Left hindlimb (tissue), 1 donor: ENCODE measurements at regions not wholly inside any gene's neighbourhood (a gene's known extent, or its start where the extent isn't known, plus 50 kb on each side); places are given as distances from the start of the nearest gene placed in this dataset.
A peak's percentile ranks its signal among the peaks of the same experiment; 100 is the strongest.

Experiments
- DNase-seq: peaks from one replicate; pipeline ENCODE4 v3.0.0-alpha.2; 2018

GRCh38 chr11:110974731-110975130 is 262.5 kb upstream of the ARHGAP20 start:
- DNase-seq, result no peak

GRCh38 chr11:110973401-110973980 is 261.3 kb upstream of the ARHGAP20 start:
- DNase-seq, result no peak

GRCh38 chr11:110972640-110973039 is 260.4 kb upstream of the ARHGAP20 start:
- no peak for DNase-seq

- DNase-seq, result no peak
These were observed 259.9 kb upstream of the ARHGAP20 start for GRCh38 chr11:110972106-110972505.

GRCh38 chr11:110971140-110971539 is 258.9 kb upstream of the ARHGAP20 start:
- no peak for DNase-seq

- DNase-seq, result no peak
These were observed 256.3 kb upstream of the ARHGAP20 start for GRCh38 chr11:110968348-110969062.

- DNase-seq, result no peak
These were observed 253.9 kb upstream of the ARHGAP20 start for GRCh38 chr11:110966131-110966530.

- no peak for DNase-seq
These were observed 250.7 kb upstream of the ARHGAP20 start for GRCh38 chr11:110962921-110963320.

GRCh38 chr11:110960167-110960566 is 247.9 kb upstream of the ARHGAP20 start:
- DNase-seq, result no peak

- no peak for DNase-seq
These were observed 246.0 kb upstream of the ARHGAP20 start for GRCh38 chr11:110958216-110958615.

GRCh38 chr11:110955776-110956175 is 243.5 kb upstream of the ARHGAP20 start:
- no peak for DNase-seq

- no peak for DNase-seq
These were observed 239.8 kb upstream of the ARHGAP20 start for GRCh38 chr11:110951950-110952503.

- no peak for DNase-seq
These were observed 239.1 kb upstream of the ARHGAP20 start for GRCh38 chr11:110951037-110951949.

GRCh38 chr11:110948112-110948511 is 235.9 kb upstream of the ARHGAP20 start:
- DNase-seq, result no peak

GRCh38 chr11:110947096-110947495 is 234.9 kb upstream of the ARHGAP20 start:
- peak; percentile 37 for DNase-seq

GRCh38 chr11:110939471-110939870 is 227.2 kb upstream of the ARHGAP20 start:
- DNase-seq, result no peak

- DNase-seq, result no peak
These were observed 222.9 kb upstream of the ARHGAP20 start for GRCh38 chr11:110935018-110935640.

GRCh38 chr11:110929129-110929528 is 216.9 kb upstream of the ARHGAP20 start:
- DNase-seq, result no peak

- DNase-seq, result no peak
These were observed 216.2 kb upstream of the ARHGAP20 start for GRCh38 chr11:110928391-110928790.

GRCh38 chr11:110921742-110922521 is 209.7 kb upstream of the ARHGAP20 start:
- peak; percentile 73 for DNase-seq

- DNase-seq, result no peak
These were observed 207.1 kb upstream of the ARHGAP20 start for GRCh38 chr11:110919241-110919922.
